ENCODE measurements at regions not wholly inside any gene's neighbourhood (a gene's known extent, or its start where the extent isn't known, plus 50 kb on each side); places are given as distances from the start of the nearest gene placed in this dataset.

- H3K4me2 ChIP-seq (ENCODE audit: control insufficient read depth, extremely low read depth, insufficient read depth, low read depth, low read length): no peak overlapping the region
- no peaks in the 10 kb centered on the region for H3K27me3 ChIP-seq (ENCODE audit: control insufficient read depth, extremely low read depth, insufficient read depth, low read length)
- no peaks in the 10 kb centered on the region for H3K4me1 ChIP-seq (ENCODE audit: control insufficient read depth, extremely low read depth, insufficient read depth, low read length)
- no peaks in the 10 kb centered on the region for H3K9me1 ChIP-seq (ENCODE audit: control insufficient read depth, extremely low read depth, insufficient read depth, low read length)
- H3K4me3 ChIP-seq (ENCODE audit: control insufficient read depth in 2 of 3, extremely low read depth in 1 of 3, insufficient read depth in 2 of 3, low read depth in 1 of 3, low read length in 3 of 3): no peak overlapping the region
- DNase-seq (ENCODE audit: low read depth, low spot score) (no peak), FAIRE-seq (no peak)
- H2AFZ ChIP-seq (ENCODE audit: control insufficient read depth, low read length): no peak overlapping the region
- TF ChIP-seq EZH2 (IDR thresholded peaks at IDR 0.05; ENCODE audit: low read length) (no peak), CTCF (optimal IDR thresholded peaks at IDR 0.05 in 1 of 3, IDR thresholded peaks at IDR 0.05 in 1 of 3, conservative IDR thresholded peaks at IDR 0.05 in 1 of 3; ENCODE audit: extremely low read depth in 1 of 3, insufficient read depth in 2 of 3, low read length in 3 of 3) (no peak)
- H3K9ac ChIP-seq (ENCODE audit: control insufficient read depth, extremely low read depth, insufficient read depth, low read length): no peak overlapping the region
- no peaks in the 10 kb centered on the region for H4K20me1 ChIP-seq (ENCODE audit: control insufficient read depth, extremely low read depth, insufficient read depth, low read length)
- no peaks in the 10 kb centered on the region for H3K36me3 ChIP-seq (ENCODE audit: control insufficient read depth in 2 of 2, extremely low read depth in 1 of 2, insufficient read depth in 2 of 2, low read length in 2 of 2)
- no peaks in the 10 kb centered on the region for H3K9me3 ChIP-seq (ENCODE audit: control insufficient read depth, low read depth, low read length)
- no peaks in the 10 kb centered on the region for H3K79me2 ChIP-seq (ENCODE audit: control insufficient read depth, insufficient read depth, low read length)
- dilution Hi-C loops (cut with MboI; ENCODE audit: extremely low pct_ligation_motif_present, low sequenced_read_pairs): no loop called here
- H3K27ac ChIP-seq (ENCODE audit: control insufficient read depth, insufficient read depth, low read length): no peak overlapping the region
Observed at GRCh38 chr1:40924767-40925166, 54.7 kb upstream of the CTPS1 start.

DNA sequence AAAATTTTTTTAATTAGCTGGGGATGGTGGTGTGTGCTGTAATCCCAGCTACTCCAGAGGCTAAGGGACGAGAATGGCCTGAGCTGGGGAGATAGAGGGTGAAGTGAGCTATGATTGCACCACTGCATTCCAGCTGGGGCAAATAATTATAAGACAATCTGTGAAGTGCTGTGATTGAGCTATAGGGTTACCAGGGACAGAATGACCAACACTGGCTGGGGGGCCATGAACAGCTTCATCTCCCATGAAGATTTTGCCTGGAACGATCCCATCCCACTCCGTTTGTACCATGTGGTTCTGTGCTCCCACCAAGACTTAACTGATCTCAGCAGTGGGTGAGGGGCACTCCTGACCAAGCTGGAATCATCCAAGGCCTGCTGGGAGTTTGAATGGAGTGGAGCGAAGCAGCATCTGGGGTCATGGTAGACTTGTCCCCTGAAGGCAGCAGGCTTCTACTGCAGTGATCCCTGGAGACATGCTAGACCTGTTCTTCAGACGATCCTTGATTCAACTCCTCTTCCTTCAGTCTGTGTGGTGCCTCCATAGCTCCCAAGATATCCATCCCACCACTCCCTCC is 53.6 kb upstream of the CTPS1 start:
- TF ChIP-seq EZH2 (IDR thresholded peaks at IDR 0.05; ENCODE audit: low read length): no peak
- no peak for TF ChIP-seq CTCF (optimal IDR thresholded peaks at IDR 0.05 in 1 of 3, IDR thresholded peaks at IDR 0.05 in 1 of 3, conservative IDR thresholded peaks at IDR 0.05 in 1 of 3; ENCODE audit: extremely low read depth in 1 of 3, insufficient read depth in 2 of 3, low read length in 3 of 3)
- Histone ChIP-seq H3K27ac (ENCODE audit: control insufficient read depth, insufficient read depth, low read length) (no peak overlapping the region), H3K36me3 (ENCODE audit: control insufficient read depth in 2 of 2, extremely low read depth in 1 of 2, insufficient read depth in 2 of 2, low read length in 2 of 2) (no peaks in the 10 kb centered on the region), H3K27me3 (ENCODE audit: control insufficient read depth, extremely low read depth, insufficient read depth, low read length) (no peaks in the 10 kb centered on the region), H4K20me1 (ENCODE audit: control insufficient read depth, extremely low read depth, insufficient read depth, low read length) (no peaks in the 10 kb centered on the region), H3K4me2 (ENCODE audit: control insufficient read depth, extremely low read depth, insufficient read depth, low read depth, low read length) (no peak overlapping the region), H3K79me2 (ENCODE audit: control insufficient read depth, insufficient read depth, low read length) (no peaks in the 10 kb centered on the region), H3K9me3 (ENCODE audit: control insufficient read depth, low read depth, low read length) (no peaks in the 10 kb centered on the region), H2AFZ (ENCODE audit: control insufficient read depth, low read length) (no peak overlapping the region), H3K9ac (ENCODE audit: control insufficient read depth, extremely low read depth, insufficient read depth, low read length) (no peak overlapping the region), H3K9me1 (ENCODE audit: control insufficient read depth, extremely low read depth, insufficient read depth, low read length) (no peaks in the 10 kb centered on the region), H3K4me1 (ENCODE audit: control insufficient read depth, extremely low read depth, insufficient read depth, low read length) (no peaks in the 10 kb centered on the region), H3K4me3 (ENCODE audit: control insufficient read depth in 2 of 3, extremely low read depth in 1 of 3, insufficient read depth in 2 of 3, low read depth in 1 of 3, low read length in 3 of 3) (no peak overlapping the region)
- FAIRE-seq (no peak), DNase-seq (ENCODE audit: low read depth, low spot score) (no peak)
- dilution Hi-C loops (cut with MboI; ENCODE audit: extremely low pct_ligation_motif_present, low sequenced_read_pairs): no loop called here
